SK-N-SH (cell line): ENCODE measurements at regions not wholly inside any gene's neighbourhood (a gene's known extent, or its start where the extent isn't known, plus 50 kb on each side); places are given as distances from the start of the nearest gene placed in this dataset.

Experiments used
- CTCF ChIA-PET: fragments of 300-600, 350-600 bp; formaldehyde crosslinking; extraction: SDS; loops from one replicate; lab custom pipeline; 2021; lab: Yijun Ruan, JAX
- POLR2A ChIA-PET: fragments of 350-600 bp; sonication (Branson Sonifier 250); formaldehyde crosslinking; extraction: SDS; loops from one replicate; lab custom pipeline; 2020; ENCODE audit warnings: antibody characterized with exemption, inconsistent platforms; lab: Yijun Ruan, JAX
- DNase-seq: peaks from one replicate; pipeline ENCODE4 v3.0.0; 2012
- H2AFZ ChIP-seq: fragments of 200-600 bp; sonication (generic); 2 replicates; pipeline ENCODE4 v1.8.1; 2016; ENCODE audit warnings: antibody characterized with exemption, mild to moderate bottlenecking, low read depth
- H3F3A ChIP-seq: fragments of 200-600 bp; sonication (generic); replicated peaks from 2 replicates; pipeline ENCODE3; 2016; ENCODE audit warnings: antibody characterized with exemption, mild to moderate bottlenecking; ENCODE audit not compliant: insufficient read depth
- H3K27ac ChIP-seq, 2 experiments: fragments of 200-500 bp in 1 of 2; fragments of 200-600 bp in 1 of 2; sonication (Bioruptor generic) in 1 of 2; sonication (generic), shearing (Covaris generic) in 1 of 2; 2 replicates each; pipeline versions ENCODE4 v1.5.1 to v1.6.1; 2014 to 2016; ENCODE audit warnings: low read depth in 2 of 2, inconsistent platforms in 1 of 2, low read length in 1 of 2, mild to moderate bottlenecking in 1 of 2, mixed read lengths in 1 of 2
- H3K27me3 ChIP-seq: fragments of 200-600 bp; sonication (generic), shearing (Covaris generic); 2 replicates; pipeline ENCODE4 v1.6.1; 2016; ENCODE audit warnings: mixed run types; ENCODE audit not compliant: insufficient read depth
- H3K36me3 ChIP-seq, 2 experiments: fragments of 200-500 bp in 1 of 2; fragments of 200-600 bp in 1 of 2; sonication (Bioruptor generic) in 1 of 2; sonication (generic) in 1 of 2; replicated peaks in 1 of 2; 2 replicates each; pipeline versions ENCODE3 to v1.5.1; 2014 to 2016; ENCODE audit warnings: low read length in 1 of 2, mild to moderate bottlenecking in 1 of 2; ENCODE audit not compliant: insufficient read depth in 2 of 2, control insufficient read depth in 1 of 2
- H3K4me1 ChIP-seq, 2 experiments: fragments of 200-500 bp in 1 of 2; fragments of 200-600 bp in 1 of 2; sonication (Bioruptor generic) in 1 of 2; sonication (generic), shearing (Covaris generic) in 1 of 2; 2 replicates each; pipeline versions ENCODE4 v1.5.1 to v1.6.1; 2014 to 2016; ENCODE audit warnings: low read depth in 1 of 2, low read length in 1 of 2, mixed run types in 1 of 2; ENCODE audit not compliant: insufficient read depth in 2 of 2, control insufficient read depth in 1 of 2
- H3K4me2 ChIP-seq: fragments of 200-600 bp; sonication (generic), shearing (Covaris generic); 2 replicates; pipeline ENCODE4 v1.6.1; 2017; ENCODE audit warnings: mixed run types
- H3K4me3 ChIP-seq, 2 experiments: fragments of 200-500 bp in 1 of 2; fragments of 200-600 bp in 1 of 2; sonication (Bioruptor generic) in 1 of 2; sonication (generic), shearing (Covaris generic) in 1 of 2; 2 replicates each; pipeline versions ENCODE4 v1.5.1 to v1.8.1; 2014 to 2016; ENCODE audit warnings: low read depth in 2 of 2, inconsistent platforms in 1 of 2, low read length in 1 of 2, mild to moderate bottlenecking in 1 of 2, mixed read lengths in 1 of 2, moderate library complexity in 1 of 2
- H3K79me2 ChIP-seq: fragments of 200-600 bp; sonication (generic); 2 replicates; pipeline ENCODE4 v1.8.1; 2017; ENCODE audit warnings: mild to moderate bottlenecking; ENCODE audit not compliant: insufficient read depth
- H3K9ac ChIP-seq: fragments of 200-600 bp; sonication (generic); 2 replicates; pipeline ENCODE4 v1.6.1; 2017; ENCODE audit warnings: mixed run types
- H3K9me2 ChIP-seq: fragments of 200-600 bp; sonication (generic); 2 replicates; pipeline ENCODE4 v1.6.1; 2017; ENCODE audit warnings: mixed run types
- H3K9me3 ChIP-seq: fragments of 200-600 bp; sonication (generic); 2 replicates; pipeline ENCODE4 v1.6.1; 2017; ENCODE audit warnings: mixed run types, mild to moderate bottlenecking, moderate library complexity
- H4K20me1 ChIP-seq: fragments of 200-600 bp; sonication (generic); 2 replicates; pipeline ENCODE4 v1.6.1; 2017; ENCODE audit warnings: mild to moderate bottlenecking, mixed run types; ENCODE audit not compliant: insufficient read depth
- CHD2 ChIP-seq: fragments of 150-350 bp; IDR thresholded peaks from 2 replicates; pipeline ENCODE4 v1.6.1; 2018; ENCODE audit warnings: low read length; ENCODE audit not compliant: partially characterized antibody
- CTCF ChIP-seq: fragments of 200-600 bp; sonication (generic); IDR thresholded peaks from 2 replicates; pipeline ENCODE4 v1.6.1; 2017; ENCODE audit warnings: antibody characterized with exemption, mild to moderate bottlenecking, moderate library complexity
- EP300 ChIP-seq, 2 experiments: IDR thresholded peaks; 2 replicates each; pipeline versions ENCODE4 v1.4.0 to v1.6.1; 2012; ENCODE audit warnings: borderline replicate concordance in 1 of 2, low read depth in 1 of 2, low read length in 1 of 2
- FOSL2 ChIP-seq: IDR thresholded peaks from 2 replicates; pipeline ENCODE4 v1.4.0; 2012; ENCODE audit warnings: low read depth, mild to moderate bottlenecking, moderate library complexity, borderline replicate concordance
- FOXM1 ChIP-seq: IDR thresholded peaks from 2 replicates; pipeline ENCODE4 v1.4.0; 2012; ENCODE audit warnings: low read depth, mild to moderate bottlenecking
- JUND ChIP-seq: IDR thresholded peaks from 2 replicates; pipeline ENCODE4 v1.4.0; 2012
- MEF2A ChIP-seq: IDR thresholded peaks from 2 replicates; pipeline ENCODE4 v1.4.0; 2012; ENCODE audit warnings: low read depth, borderline replicate concordance
- NFIC ChIP-seq: IDR thresholded peaks from 2 replicates; pipeline ENCODE4 v1.4.0; 2012; ENCODE audit warnings: borderline replicate concordance
- PBX3 ChIP-seq: IDR thresholded peaks from 2 replicates; pipeline ENCODE4; 2012
- REST ChIP-seq: IDR thresholded peaks from 2 replicates; pipeline ENCODE4 v1.6.1; 2012; ENCODE audit warnings: mild to moderate bottlenecking, low read depth, low read length, moderate library complexity
- SMC3 ChIP-seq: IDR thresholded peaks from 2 replicates; pipeline ENCODE4 v1.6.1; 2012; ENCODE audit warnings: low read depth, low read length, improper control_type of control experiment
- TAF1 ChIP-seq: IDR thresholded peaks from 2 replicates; pipeline ENCODE4 v1.6.1; 2012; ENCODE audit warnings: low read depth, mild to moderate bottlenecking, low read length, moderate library complexity, borderline replicate concordance
- TCF12 ChIP-seq: IDR thresholded peaks from 2 replicates; pipeline ENCODE4 v1.4.0; 2012
- TEAD4 ChIP-seq: IDR thresholded peaks from 2 replicates; pipeline ENCODE4 v1.4.0; 2012; ENCODE audit warnings: mild to moderate bottlenecking, borderline replicate concordance; ENCODE audit not compliant: insufficient read depth
- USF2 ChIP-seq: fragments of 150-350 bp; IDR thresholded peaks from 2 replicates; pipeline ENCODE4 v1.6.1; 2017; ENCODE audit warnings: antibody characterized with exemption, low read length, low read depth, borderline replicate concordance
- YY1 ChIP-seq: IDR thresholded peaks from 2 replicates; pipeline ENCODE4 v1.4.0; 2012; ENCODE audit warnings: low read depth, mild to moderate bottlenecking
- ZBTB33 ChIP-seq: IDR thresholded peaks from 2 replicates; pipeline ENCODE4 v1.4.0; 2012; ENCODE audit warnings: low read depth, borderline replicate concordance
- WGBS: methylation state at CpG from one replicate; pipeline ENCODE4 v1.1.6; 2017; ENCODE audit warnings: low lambda C conversion rate; 5-methylcytosine and 5-hydroxymethylcytosine counted together

- no peak overlapping the region for H3K27ac ChIP-seq
- no peaks in the 10 kb centered on the region for H4K20me1 ChIP-seq
- H3K9me3 ChIP-seq: no peaks in the 10 kb centered on the region
- CTCF ChIA-PET: interaction anchor here (7.9 kb wide), 1 partner anchor 15 kb away, joined by 78 read pairs; no protein-coding TSS in a partner anchor
- peaks cover 0 to 2% of the 10 kb centered on the region in 2 experiments; a peak in 1 of 4 replicates for H3K4me1 ChIP-seq
- no peaks in the 10 kb centered on the region for H3F3A ChIP-seq
- H3K9me2 ChIP-seq: no peaks in the 10 kb centered on the region
- no peak overlapping the region for H3K4me2 ChIP-seq
- no peaks in the 10 kb centered on the region for H3K36me3 ChIP-seq
- no peak overlapping the region for H2AFZ ChIP-seq
- H3K9ac ChIP-seq: no peak overlapping the region
- 70% methylated on average over 3 of the region's 3 CpGs for WGBS
- H3K79me2 ChIP-seq: no peaks in the 10 kb centered on the region
- POLR2A ChIA-PET: no interaction called here
- peaks cover 10% of the 10 kb centered on the region; the same call in 1 of the 2 replicates for H3K27me3 ChIP-seq
- no peak for TF ChIP-seq FOXM1
- TF ChIP-seq EP300 (IDR thresholded peaks at IDR 0.05; ENCODE audit: borderline replicate concordance in 1 of 2, low read depth in 1 of 2, low read length in 1 of 2): no peak
- no peak for TF ChIP-seq TAF1
- no peak for TF ChIP-seq TCF12
- TF ChIP-seq USF2: no peak
- TF ChIP-seq FOSL2: no peak
- TF ChIP-seq SMC3: no peak
- no peak for TF ChIP-seq CTCF
- no peak for TF ChIP-seq PBX3
- TF ChIP-seq REST: no peak
- no peak for TF ChIP-seq JUND
- TF ChIP-seq CHD2: no peak
- TF ChIP-seq TEAD4: no peak
- no peak for TF ChIP-seq ZBTB33
- no peak for TF ChIP-seq YY1
- no peak for TF ChIP-seq MEF2A
- TF ChIP-seq NFIC: no peak
- no peak overlapping the region for H3K4me3 ChIP-seq
- no peak for DNase-seq
Observed at GRCh38 chr1:22279735-22280134, 136.8 kb upstream of the WNT4 start.
